GM12892 (cell line): ENCODE measurements at regions not wholly inside any gene's neighbourhood (a gene's known extent, or its start where the extent isn't known, plus 50 kb on each side); places are given as distances from the start of the nearest gene placed in this dataset.

ENCODE experiments used
- POLR2A ChIP-seq: IDR thresholded peaks from 2 replicates; pipeline ENCODE4 v1.6.1; 2011; ENCODE audit warnings: low read depth, low read length, control low read depth
- POLR2AphosphoS5 ChIP-seq: IDR thresholded peaks from 2 replicates; pipeline ENCODE4 v1.6.1; 2011; ENCODE audit warnings: low read depth, low read length, control low read depth

DNA sequence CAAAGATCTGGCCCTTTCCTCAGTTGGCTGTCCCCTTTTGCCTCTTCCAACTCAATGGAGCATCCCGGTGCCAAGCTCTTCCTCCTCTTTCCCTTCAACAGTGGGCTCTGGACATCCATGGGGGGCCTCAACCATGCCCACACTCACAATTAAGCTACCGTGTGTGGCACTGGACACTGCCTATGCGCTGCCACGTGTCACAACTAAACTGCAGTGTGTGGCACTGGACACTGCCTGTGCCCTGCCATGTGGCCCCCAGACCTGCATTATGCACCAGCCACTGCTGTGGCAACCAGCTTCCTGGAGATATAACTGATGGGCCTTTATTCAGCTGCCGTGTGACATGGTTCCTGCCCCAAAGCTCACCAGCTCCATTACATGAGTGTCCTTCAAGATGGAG is 179.1 kb downstream of the KCNA5 start:
- no peak for TF ChIP-seq POLR2AphosphoS5
- TF ChIP-seq POLR2A, result no peak
